OCI-LY7 (cell line): ENCODE measurements at regions not wholly inside any gene's neighbourhood (a gene's known extent, or its start where the extent isn't known, plus 50 kb on each side); places are given as distances from the start of the nearest gene placed in this dataset.

ENCODE experiments used
- BruUV-seq: library from RNA; stranded (reverse); fragments of 400-500 nt; replicated peaks from 2 replicates; lab custom pipeline; 2021; lab: Mats Ljungman, UMichigan
- CTCF ChIA-PET: fragments of 300-600 bp; sonication (Branson Sonifier 250); formaldehyde crosslinking; loops from one replicate; lab custom pipeline; 2022; ENCODE audit warnings: antibody characterized with exemption; ENCODE audit not compliant: unreplicated experiment; lab: Charles Lee
- POLR2A ChIA-PET: fragments of 300-600 bp; sonication (Branson Sonifier 250); formaldehyde crosslinking; loops from one replicate; lab custom pipeline; 2022; ENCODE audit warnings: antibody characterized with exemption; lab: Charles Lee
- DNase-seq: peaks from one replicate; pipeline ENCODE4 v3.0.0-alpha.2; 2015; ENCODE audit warnings: low spot score
- H2AFZ ChIP-seq: fragments of 200-600 bp; sonication (generic), shearing (Covaris generic); 2 replicates; pipeline ENCODE4 v1.6.1; 2014; ENCODE audit warnings: mild to moderate bottlenecking, antibody characterized with exemption, low read length, moderate library complexity
- H3K27ac ChIP-seq: fragments of 200-600 bp; sonication (generic); 2 replicates; pipeline ENCODE4 v1.5.1; 2014; ENCODE audit warnings: mixed run types, low read depth, mild to moderate bottlenecking, moderate library complexity, low read length, inconsistent platforms; ENCODE audit not compliant: poor library complexity, severe bottlenecking
- H3K36me3 ChIP-seq: fragments of 200-600 bp; sonication (generic); 2 replicates; pipeline ENCODE4 v1.6.1; 2014; ENCODE audit warnings: mild to moderate bottlenecking, antibody characterized with exemption, low read length, moderate library complexity, mixed read lengths; ENCODE audit not compliant: insufficient read depth
- H3K4me1 ChIP-seq: fragments of 200-600 bp; sonication (generic); 2 replicates; pipeline ENCODE4 v1.5.1; 2014; ENCODE audit warnings: mild to moderate bottlenecking, low read length; ENCODE audit not compliant: insufficient read depth, poor library complexity, severe bottlenecking
- H3K4me2 ChIP-seq: fragments of 200-600 bp; sonication (generic); 2 replicates; pipeline ENCODE4 v1.6.1; 2014; ENCODE audit warnings: mild to moderate bottlenecking, low read length
- H3K4me3 ChIP-seq: fragments of 200-600 bp; sonication (generic); 2 replicates; pipeline ENCODE4 v1.5.1; 2014; ENCODE audit warnings: mild to moderate bottlenecking, low read depth, low read length; ENCODE audit not compliant: poor library complexity, severe bottlenecking
- H3K79me2 ChIP-seq: fragments of 200-600 bp; sonication (generic); 2 replicates; pipeline ENCODE4 v1.6.1; 2016; ENCODE audit warnings: low read depth, mild to moderate bottlenecking, low read length, moderate library complexity, mixed read lengths; ENCODE audit not compliant: insufficient read depth
- H3K9me2 ChIP-seq: fragments of 200-600 bp; sonication (generic); 2 replicates; pipeline ENCODE4 v1.6.1; 2016; ENCODE audit warnings: mild to moderate bottlenecking, low read length, mixed read lengths; ENCODE audit not compliant: insufficient read depth
- H3K9me3 ChIP-seq: fragments of 200-600 bp; sonication (generic); 2 replicates; pipeline ENCODE4 v1.6.1; 2014; ENCODE audit warnings: mild to moderate bottlenecking, mixed run types, low read length, mixed read lengths
- H4K20me1 ChIP-seq: fragments of 200-600 bp; sonication (generic); 2 replicates; pipeline ENCODE4 v1.6.1; 2014; ENCODE audit warnings: mild to moderate bottlenecking, antibody characterized with exemption, low read length, moderate library complexity, mixed read lengths; ENCODE audit not compliant: insufficient read depth
- CTCF ChIP-seq: fragments of 200-600 bp; sonication (generic); conservative IDR thresholded peaks from 2 replicates; pipeline ENCODE4 v1.5.1; 2014; ENCODE audit warnings: mild to moderate bottlenecking, antibody characterized with exemption, low read length, moderate library complexity, mixed read lengths
- EZH2phosphoT487 ChIP-seq: fragments of 200-600 bp; sonication (generic); IDR thresholded peaks from 2 replicates; pipeline ENCODE4 v1.6.1; 2018; ENCODE audit warnings: low read depth, borderline replicate concordance, mild to moderate bottlenecking, mixed run types, antibody characterized with exemption, low read length, moderate library complexity, mixed read lengths
- intact Hi-C: fragments of 100-400 bp; cut with micrococcal nuclease; formaldehyde crosslinking; loops from one replicate; pipeline ENCODE4 v1.10.0; 2022; ENCODE audit not compliant: unreplicated experiment

DNA sequence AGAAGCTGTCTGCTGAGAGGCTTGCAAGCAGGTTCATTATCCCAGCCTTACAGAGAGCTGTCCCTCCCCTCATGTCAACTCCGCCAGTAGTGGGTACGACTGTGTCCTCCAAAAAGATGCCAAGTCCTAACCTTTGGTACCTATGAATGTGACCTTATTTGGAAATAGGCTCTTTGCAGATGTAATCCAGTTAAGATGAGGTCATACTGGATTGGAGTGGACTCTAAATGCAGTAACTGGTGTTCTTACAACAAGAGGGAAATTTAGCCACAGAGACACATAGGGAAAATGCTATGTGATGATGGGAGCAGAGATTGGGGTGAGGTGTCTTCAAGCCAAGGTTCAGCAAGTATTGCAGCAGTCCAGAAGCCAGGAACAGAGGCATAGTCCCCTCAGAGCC, 90.8 kb upstream of the FOXP4 start:
- Histone ChIP-seq H3K4me1 (no peaks in the 10 kb centered on the region), H3K9me2 (no peaks in the 10 kb centered on the region), H4K20me1 (no peaks in the 10 kb centered on the region), H3K36me3 (no peaks in the 10 kb centered on the region), H3K79me2 (no peaks in the 10 kb centered on the region), H2AFZ (no peak overlapping the region), H3K9me3 (no peaks in the 10 kb centered on the region), H3K4me3 (no peak overlapping the region), H3K4me2 (no peak overlapping the region), H3K27ac (no peak overlapping the region)
- DNase-seq = no peak
- TF ChIP-seq EZH2phosphoT487 (no peak), CTCF (no peak)
- ChIA-PET POLR2A (no interaction called here), CTCF (no interaction called here)
- no TSS peak for BruUV-seq
- intact Hi-C loops = no loop called here

GRCh38 chr6:41455818-41456217, 90.4 kb upstream of the FOXP4 start:
- intact Hi-C loops = no loop called here
- Histone ChIP-seq H3K79me2 (no peaks in the 10 kb centered on the region), H3K9me3 (no peaks in the 10 kb centered on the region), H3K4me2 (no peak overlapping the region), H3K4me3 (no peak overlapping the region), H3K27ac (no peak overlapping the region), H2AFZ (no peak overlapping the region), H4K20me1 (no peaks in the 10 kb centered on the region), H3K4me1 (no peaks in the 10 kb centered on the region), H3K36me3 (no peaks in the 10 kb centered on the region), H3K9me2 (no peaks in the 10 kb centered on the region)
- no TSS peak for BruUV-seq
- ChIA-PET CTCF (no interaction called here), POLR2A (no interaction called here)
- no peak for DNase-seq
- no peak for TF ChIP-seq EZH2phosphoT487
- TF ChIP-seq CTCF = no peak

DNA sequence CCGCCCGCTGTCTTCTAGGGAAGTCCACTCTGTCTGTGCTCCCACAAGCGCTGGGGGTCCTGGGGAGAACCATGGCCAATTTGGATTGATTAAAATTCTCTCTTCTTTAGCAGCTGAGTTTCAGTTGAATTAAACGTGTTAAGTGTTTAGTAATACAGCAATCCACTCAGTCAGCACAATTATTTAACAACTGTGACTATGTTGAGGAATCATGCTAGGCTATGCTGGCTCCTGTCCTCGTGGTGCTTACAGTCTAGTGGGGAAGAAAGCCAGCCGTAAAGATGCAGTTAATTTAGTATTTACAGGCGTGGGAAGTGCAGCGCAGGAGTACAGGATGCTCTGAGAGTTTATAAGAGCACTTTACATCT, 88.9 kb upstream of the FOXP4 start:
- Histone ChIP-seq H3K9me2 (no peaks in the 10 kb centered on the region), H3K4me3 (no peak overlapping the region), H3K27ac (no peak overlapping the region), H3K9me3 (no peaks in the 10 kb centered on the region), H3K36me3 (no peaks in the 10 kb centered on the region), H4K20me1 (no peaks in the 10 kb centered on the region), H2AFZ (no peak overlapping the region), H3K79me2 (no peaks in the 10 kb centered on the region), H3K4me2 (no peak overlapping the region), H3K4me1 (no peaks in the 10 kb centered on the region)
- CTCF ChIA-PET = interaction anchor here (0.5 kb wide), 1 partner anchor 13 kb away, joined by 6 read pairs; no protein-coding TSS in a partner anchor
- no peak for TF ChIP-seq EZH2phosphoT487
- TF ChIP-seq CTCF = no peak
- POLR2A ChIA-PET = no interaction called here
- BruUV-seq = no TSS peak
- intact Hi-C loops = no loop called here
- DNase-seq = no peak
